ENCODE measurements at regions not wholly inside any gene's neighbourhood (a gene's known extent, or its start where the extent isn't known, plus 50 kb on each side); places are given as distances from the start of the nearest gene placed in this dataset.
"Not testable (repeated sequence)": the region's sequence is repeated elsewhere in the genome, so short reads cannot be mapped to it uniquely, and the experiment has no call there.

DNA sequence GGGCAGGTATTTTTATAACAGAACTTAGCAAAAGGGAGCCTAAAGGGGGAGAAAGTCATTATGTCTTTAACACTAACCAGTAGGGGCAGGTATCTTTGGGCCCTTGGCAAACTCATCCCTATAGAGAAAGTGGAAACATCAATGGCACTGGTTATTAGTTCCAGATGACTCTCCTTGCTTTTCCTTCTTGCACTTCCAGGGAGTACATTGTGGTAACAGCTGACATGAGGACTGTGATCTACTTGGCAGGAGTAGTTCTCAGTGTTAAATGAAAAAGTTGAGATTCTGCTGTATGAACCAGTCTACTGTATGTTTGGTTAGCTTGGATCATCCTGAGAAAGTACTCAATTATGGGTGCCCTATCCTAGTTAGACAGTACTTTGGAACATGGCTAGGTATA is 93.6 kb downstream of the ATXN3L start:
- no peak for FAIRE-seq

DNA sequence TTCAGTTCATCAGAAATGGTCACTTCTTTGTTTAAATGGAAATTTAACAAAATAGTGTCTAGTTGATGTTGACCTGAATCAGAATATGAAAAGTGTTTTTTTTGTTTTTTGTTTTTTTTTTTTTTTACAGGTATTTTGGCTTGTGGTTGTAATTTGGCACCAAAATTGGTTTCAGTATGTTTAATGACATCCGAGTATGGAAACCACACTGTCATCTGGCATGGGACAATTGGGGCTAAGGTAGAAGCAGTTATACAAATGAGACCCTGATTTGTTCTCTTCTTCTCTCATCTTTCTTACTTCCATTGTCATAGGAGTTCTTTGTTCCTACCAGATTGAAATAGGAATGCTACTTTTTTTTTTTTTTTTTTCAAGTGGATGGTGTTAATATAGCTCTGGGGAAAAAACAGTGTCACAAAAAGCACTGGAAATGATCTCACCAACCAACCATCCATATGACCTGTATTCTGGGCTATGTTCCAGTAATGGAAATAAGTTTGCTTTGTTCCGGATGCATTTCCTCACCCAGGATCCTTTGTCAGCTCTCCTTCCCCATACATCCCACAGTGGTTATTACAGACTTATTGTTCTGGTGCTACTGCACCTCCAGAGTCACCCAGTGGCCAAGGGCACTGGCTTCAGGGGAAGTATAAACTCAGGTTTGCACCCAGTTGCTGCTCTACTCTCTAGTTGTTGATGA is 95.8 kb downstream of the ATXN3L start:
- no peak for FAIRE-seq
- DNase-seq (ENCODE audit: extremely low spot score, insufficient read length, low read depth), result no peak

More for the DNA sequence above, 93.6 kb downstream of the ATXN3L start:
- no peak for DNase-seq (ENCODE audit: extremely low spot score, insufficient read length, low read depth)

DNA sequence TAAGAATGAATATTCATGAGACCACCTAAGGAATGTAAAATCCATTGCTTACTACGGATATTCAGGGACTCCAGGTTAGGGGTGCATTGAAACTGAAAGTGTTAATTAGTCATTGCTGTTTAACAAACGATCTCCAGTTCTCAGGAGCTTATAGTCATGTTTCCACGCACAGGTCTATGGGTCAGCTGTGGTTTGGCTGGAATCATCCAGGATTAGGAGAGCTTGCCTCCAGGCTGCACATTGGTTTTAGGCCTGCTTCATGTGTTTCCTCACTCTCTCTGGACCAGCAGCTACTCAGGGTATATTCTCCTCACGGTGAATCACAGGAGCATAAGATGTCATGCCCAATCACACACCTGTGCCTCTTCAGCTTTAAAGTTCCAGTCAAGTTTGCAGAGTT is 98.9 kb downstream of the ATXN3L start:
- peak; percentile 66 for FAIRE-seq

DNA sequence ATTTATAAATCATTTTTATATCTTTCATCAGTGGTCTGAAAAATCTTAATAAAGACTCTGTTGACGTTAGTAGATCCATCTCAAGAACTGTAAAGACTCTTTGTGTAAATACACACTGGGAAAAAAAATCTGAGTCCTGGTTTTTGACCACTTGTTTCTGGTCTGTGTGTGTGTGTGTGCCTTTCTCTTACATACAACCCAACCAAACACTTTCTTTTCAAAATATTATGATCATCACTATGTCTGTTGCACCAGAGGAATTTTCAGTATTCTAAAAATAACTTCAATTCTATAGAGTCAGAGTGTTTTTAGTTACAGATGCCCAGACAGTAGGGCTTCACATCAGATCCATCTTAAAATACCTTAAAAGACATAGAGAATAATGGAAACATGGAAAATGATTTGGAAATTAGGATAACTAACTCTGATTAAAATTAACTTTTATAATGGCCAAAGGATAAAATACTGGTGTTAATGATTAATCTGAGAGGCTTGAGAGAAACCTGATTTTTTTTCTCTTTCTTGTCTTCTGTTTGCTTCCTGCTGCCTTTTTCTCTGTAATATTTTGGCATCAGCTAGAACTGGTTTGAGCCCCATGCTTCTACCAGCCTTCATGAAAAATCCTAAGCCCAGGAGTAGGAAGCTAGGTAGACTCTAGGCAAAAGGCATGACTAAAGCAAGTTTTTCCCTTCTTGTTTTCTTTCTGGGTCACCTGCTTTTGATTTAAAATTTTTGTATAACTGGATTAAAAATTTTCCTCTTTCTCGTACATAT is 99.7 kb downstream of the ATXN3L start:
- FAIRE-seq, result no peak
- no peak for DNase-seq (ENCODE audit: extremely low spot score, insufficient read length, low read depth)

More for the DNA sequence above, 98.9 kb downstream of the ATXN3L start:
- no peak for DNase-seq (ENCODE audit: extremely low spot score, insufficient read length, low read depth)

DNA sequence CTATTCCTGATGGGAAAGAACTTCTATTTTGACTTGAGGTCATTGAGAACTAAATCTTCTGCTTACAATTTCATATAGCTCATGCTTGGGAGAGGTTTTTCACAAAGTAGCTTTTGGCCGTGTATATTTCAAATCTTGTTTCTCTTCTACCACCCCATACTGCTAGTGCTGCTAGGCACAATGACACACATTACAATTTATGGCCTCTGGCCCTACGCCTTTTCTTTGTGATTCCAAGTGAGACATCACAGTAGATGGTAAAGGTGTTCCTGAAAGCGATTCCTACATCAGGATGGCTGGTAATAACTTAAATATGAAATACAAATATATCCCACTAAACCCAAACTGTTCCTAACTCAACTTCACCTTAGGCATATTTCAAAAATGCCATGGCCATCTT is 101.1 kb downstream of the ATXN3L start:
- no peak for DNase-seq (ENCODE audit: extremely low spot score, insufficient read length, low read depth)
- no peak for FAIRE-seq

DNA sequence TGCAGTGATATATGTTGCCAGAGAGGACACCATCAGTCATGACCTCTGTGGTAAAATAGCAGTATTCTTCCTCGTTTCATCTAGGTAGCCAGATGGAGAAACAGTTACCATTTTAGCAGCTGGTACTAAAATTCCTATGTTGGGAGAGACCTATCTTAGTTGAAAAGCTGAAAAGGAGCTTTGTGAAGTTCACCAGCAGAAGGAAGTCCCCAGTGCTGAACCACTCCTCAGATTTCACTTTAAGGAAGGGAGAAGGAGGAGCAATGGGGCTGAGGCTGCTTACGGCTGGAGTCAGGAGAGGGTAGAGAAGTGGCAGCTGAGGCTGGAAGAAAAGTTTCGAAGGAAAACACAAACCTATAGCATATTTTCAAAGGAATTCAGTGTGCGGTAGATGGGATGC is 103.7 kb downstream of the ATXN3L start:
- FAIRE-seq, result no peak
- no peak for DNase-seq (ENCODE audit: extremely low spot score, insufficient read length, low read depth)

DNA sequence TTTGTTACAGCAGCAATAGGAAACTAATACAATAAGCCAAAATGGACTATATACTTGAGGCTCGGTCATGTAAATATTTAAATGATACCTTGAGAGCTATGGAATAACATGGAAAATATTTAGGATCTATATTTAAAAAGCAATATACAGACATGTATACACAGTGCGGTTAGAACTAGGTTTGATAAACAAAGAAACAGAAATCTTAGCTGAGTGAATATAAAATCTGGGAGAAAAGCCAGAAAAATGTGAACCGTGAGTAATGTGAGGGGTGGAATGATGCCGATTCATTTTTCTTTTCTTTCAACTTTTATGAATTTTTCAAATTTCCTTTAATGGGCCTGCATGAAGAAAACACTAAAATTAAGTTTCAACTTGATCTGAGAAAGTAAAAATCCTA is 104.1 kb downstream of the ATXN3L start:
- DNase-seq (ENCODE audit: extremely low spot score, insufficient read length, low read depth) (no peak), FAIRE-seq (no peak)

DNA sequence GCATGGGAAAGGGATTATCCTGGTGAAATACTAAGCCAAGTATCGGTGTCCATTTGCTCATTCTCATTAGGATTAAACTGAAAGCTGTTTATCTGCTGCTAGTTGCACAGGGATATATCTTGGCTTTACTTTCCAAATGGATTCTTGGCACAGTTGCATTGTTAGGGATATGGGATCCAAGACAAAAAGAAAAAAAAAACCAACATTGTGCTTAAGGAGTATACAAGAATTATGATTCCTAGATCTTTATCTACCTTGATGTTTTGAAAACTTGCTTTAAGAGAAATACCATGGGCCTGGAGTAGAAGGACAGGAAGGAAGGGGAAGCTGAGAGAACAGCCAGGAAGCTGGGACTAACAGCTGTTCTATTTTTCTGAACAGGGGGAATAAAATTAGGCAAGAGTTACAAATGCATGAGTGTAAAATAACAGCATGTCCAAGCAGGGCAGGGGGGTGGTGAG is 107.6 kb downstream of the ATXN3L start:
- DNase-seq (ENCODE audit: extremely low spot score, insufficient read length, low read depth), result no peak
- no peak for FAIRE-seq

DNA sequence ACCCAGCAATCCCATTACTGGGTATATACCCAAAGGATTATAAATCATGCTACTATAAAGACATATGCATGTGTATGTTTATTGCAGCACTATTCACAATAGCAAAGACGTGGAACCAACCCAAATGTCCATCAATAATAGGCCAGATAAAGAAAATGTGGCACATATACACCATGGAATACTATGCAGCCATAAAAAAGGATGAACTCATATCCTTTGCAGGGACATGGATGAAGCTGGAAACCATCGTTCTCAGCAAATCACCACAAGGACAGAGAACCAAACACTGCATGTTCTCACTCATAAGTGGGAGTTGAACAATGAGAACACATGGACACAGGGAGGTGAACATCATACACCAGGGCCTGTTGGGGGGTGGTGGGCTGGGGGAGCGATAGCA is 109.7 kb downstream of the ATXN3L start:
- DNase-seq (ENCODE audit: extremely low spot score, insufficient read length, low read depth); FAIRE-seq: not testable (repeated sequence)

DNA sequence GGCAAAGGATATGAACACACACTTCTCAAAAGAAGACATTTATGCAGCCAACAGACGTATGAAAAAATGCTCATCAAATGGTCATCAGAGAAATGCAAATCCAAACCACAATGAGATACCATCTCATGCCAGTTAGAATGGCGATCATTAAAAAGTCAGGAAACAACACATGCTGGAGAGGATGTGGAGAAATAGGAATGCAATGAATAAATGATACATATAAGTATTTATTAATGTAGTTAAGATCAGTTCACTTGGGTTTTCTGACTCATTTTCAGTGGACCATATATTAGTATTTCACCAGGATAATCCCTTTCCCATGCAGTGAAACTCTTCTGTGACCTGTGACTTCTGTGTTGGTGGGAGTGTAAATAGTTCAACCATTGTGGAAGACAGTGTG is 110.1 kb downstream of the ATXN3L start:
- not testable (repeated sequence) for FAIRE-seq; DNase-seq (ENCODE audit: extremely low spot score, insufficient read length, low read depth)

DNA sequence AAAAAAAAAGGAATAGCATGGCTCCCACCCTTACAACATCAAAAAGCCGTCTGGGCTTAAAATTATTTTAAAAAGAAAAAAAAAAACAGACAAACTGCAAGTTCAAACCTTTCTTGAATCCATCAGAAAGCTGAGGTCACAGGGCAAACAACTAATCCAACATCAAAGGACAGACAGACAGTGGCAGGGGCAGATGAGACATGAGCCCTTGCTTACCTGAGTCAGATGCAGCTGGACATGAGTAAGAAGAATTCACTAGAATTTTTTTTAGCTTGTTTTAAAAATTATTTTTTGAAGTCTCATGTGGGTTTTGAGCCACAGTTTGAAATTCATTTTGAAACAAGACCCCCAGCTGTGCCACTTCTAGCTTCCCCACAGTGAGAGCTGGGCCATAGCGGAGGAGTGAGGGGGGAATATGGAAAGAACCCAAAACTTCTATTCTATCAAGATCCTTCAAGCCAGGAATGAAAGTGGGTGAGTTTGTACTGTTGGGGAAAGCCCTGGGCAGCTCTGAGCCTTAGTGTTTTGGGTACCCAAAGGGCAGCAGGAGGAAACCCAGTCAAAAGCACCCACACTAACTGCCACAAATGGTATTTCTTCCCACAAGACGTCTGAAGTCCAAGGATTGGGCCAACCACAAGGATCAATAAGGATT is 111.4 kb downstream of the ATXN3L start:
- DNase-seq (ENCODE audit: extremely low spot score, insufficient read length, low read depth) (no peak), FAIRE-seq (no peak)

DNA sequence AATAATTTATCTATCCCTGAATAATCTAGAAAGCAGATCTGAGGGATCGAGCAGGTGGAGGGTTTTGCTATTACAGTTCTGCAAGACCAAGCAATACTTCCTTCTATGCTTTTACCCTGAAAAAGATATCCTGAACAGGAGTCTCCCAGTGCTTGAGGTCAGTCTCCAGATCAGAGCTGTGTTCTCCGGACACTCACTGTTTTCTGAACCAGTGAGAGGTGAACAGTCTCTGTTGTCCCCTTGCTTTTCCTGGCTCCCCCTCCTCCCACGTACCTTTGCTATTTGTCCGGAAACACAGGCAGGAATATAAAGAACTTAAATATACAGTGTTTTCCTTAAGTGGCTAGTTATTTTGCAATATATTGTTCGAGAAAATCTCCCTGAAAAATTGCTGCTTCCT is 116.6 kb downstream of the ATXN3L start:
- DNase-seq (ENCODE audit: extremely low spot score, insufficient read length, low read depth) (no peak), FAIRE-seq (no peak)

DNA sequence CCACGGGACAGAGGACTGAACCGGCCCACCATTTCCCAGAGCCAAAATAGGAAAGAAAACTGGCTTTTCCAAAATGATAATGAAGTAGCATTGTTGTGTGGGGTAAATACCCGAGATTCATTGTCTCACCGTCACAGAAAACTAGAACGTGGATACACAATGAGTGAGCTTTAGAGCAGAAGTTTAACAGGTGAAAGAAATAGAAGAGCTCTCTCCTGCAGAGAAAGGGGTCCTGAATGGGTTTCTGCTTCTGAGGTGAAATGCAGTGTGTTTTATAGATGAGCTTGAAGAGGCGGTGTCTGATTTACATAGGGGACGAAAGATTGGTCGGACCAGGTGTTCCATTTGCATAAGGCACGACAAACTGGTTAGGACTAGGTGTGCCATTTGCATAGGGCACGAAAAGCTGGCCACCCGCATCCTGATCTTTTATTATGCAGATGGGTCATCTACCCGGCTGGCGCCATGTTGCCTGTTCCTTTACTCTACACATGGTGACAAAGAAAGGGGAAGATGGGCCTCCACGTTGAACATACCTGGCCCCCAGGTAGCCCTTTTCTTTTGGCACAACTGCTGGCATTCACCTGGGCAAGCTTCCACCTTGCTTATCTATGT is 118.1 kb downstream of the ATXN3L start:
- FAIRE-seq (no peak), DNase-seq (ENCODE audit: extremely low spot score, insufficient read length, low read depth) (no peak)

DNA sequence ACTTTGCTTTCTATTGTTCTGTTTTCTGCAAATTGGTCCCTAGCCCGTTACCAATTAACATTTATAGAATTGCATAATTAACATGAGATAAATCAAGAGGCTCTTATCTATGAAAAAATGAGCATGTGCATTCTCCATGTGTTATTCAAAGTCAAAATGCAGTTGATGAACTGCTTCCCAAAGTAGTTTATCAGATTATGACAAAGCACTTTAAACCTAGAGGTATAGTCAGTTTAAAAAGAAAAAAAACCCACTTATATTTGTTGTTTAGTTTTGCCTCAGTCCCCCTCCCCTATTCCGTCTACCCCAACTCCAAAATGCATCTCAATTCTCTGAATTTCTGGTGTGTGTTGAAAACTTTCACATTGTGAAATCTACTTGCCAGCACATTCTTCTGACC is 119.5 kb downstream of the ATXN3L start:
- FAIRE-seq (no peak), DNase-seq (ENCODE audit: extremely low spot score, insufficient read length, low read depth) (no peak)

DNA sequence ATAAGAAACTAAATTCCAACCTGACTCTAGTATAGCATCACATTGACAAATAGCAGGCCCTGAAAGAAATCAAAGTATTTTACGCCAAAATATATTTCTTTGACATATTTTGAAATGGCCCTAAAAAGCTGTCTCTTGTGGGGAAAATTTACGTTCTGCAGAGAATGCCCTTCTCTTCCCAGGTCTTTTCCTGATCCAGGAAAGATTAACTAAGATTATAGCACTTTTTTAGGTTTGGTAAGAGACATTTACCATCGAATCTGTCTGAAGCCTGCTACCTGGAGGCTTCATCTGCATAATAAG is 121.1 kb downstream of the ATXN3L start:
- FAIRE-seq, result no peak
- DNase-seq (ENCODE audit: extremely low spot score, insufficient read length, low read depth), result no peak

DNA sequence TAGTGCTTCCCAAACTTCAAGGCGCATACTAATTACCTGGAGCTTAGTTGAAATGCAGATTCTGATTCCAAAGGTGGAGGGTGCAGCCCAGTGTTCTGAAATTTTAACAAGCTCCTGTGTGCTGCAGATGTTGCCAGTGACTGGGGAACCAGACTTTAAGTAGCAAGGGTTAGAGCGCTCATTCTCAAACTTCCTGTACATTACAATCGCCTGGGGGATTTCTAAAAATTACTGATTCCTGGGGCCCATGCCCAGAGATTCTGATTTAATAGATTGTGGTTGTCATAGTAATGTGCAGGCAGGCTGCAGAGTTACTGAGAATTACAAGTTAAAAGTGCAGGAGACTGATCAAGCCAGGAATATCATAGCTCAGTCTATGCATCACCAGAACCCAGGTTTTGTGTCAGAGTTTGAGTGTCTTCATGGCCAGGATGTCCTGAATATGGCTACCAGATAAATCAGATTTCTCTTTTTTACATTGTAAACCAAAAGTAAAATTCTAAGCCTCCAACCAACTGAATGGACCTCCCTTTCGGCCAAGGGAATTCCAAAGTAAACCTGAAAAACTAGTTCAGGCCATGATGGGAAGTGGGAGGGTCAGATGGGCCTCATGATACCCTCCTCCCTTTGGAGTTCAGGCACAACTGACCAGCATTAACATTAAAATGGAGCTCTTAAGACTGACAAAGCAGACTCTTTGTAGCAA is 121.6 kb downstream of the ATXN3L start:
- FAIRE-seq (peak; percentile 18), DNase-seq (ENCODE audit: extremely low spot score, insufficient read length, low read depth) (no peak)

DNA sequence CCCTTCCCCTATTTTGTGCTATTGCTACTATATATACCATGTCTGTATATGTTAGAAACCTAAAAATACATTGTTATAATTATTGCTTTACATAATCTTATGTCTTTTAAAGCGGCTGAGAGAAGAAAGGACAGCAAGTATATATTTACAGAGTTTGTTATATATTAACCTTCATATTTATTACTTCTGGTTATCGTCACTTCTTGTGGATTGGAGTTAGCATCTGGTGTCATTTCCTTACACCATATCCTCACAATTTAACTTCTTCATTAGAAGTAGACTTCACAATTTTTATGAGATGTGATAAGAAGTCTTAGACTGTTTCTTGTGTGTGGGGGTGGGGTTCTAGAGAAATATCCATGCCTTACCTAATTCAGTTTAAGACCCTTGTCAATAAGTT is 123.1 kb downstream of the ATXN3L start:
- FAIRE-seq (no peak), DNase-seq (ENCODE audit: extremely low spot score, insufficient read length, low read depth) (no peak)

DNA sequence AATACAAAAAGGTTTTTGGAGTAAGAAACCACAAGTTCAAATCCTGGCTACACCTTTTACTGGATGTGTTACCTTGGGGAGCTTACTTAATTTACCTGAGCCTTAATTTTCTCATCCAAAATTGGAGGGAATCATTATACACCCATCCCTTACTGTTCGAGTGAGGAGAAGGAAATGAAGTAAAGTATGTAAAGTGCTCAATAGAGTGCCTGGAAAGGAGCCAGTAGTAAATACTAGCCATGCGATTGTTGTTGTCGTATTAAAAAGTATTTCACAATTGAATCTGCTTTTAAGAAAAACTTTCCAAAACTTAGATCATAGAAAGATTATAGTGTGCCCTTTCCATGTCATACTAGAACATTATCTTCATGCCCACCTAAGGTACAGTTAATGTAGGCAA is 124.5 kb downstream of the ATXN3L start:
- FAIRE-seq, result no peak
- DNase-seq (ENCODE audit: extremely low spot score, insufficient read length, low read depth), result no peak

DNA sequence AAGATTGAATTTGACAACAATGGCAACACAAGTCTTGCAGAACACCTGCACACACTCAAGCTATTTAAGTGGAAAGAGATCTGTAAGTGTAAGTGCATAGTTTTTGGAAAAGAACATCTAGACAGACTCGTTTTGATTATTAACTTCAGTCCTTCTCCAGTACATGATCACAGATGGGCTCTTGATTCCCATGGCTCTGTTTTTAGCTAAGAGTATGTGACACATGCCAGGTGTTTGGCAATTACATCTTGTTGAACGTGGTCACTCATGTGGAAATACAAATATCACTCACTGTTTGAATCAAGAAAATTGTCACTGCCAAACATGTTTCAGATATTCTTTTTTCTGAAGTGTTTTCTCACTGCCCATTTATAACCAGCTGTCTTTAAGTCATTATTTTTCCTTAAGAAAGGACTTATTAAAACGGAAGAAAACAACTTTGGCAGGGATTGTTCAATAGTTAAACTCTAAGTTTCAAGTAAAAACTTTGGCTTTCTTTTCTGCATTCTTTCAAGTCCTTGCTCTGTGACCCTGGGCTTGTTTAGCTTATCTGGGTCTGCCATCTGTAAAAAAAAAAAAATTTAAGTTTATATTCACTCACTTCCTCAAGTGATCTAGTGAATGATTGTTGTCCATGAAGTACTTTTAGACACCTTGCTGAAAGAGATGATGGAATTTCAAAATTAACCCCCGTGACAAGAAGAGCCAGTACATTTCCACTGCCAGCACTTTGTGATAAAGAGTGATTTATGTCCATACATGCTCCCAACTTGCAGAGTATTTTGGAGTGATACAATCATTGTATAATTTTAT is 125.4 kb downstream of the ATXN3L start:
- FAIRE-seq (peak; percentile 39), DNase-seq (ENCODE audit: extremely low spot score, insufficient read length, low read depth) (no peak)

Data from GM18507 (cell line).